ENCODE measurements at regions not wholly inside any gene's neighbourhood (a gene's known extent, or its start where the extent isn't known, plus 50 kb on each side); places are given as distances from the start of the nearest gene placed in this dataset.

- H3K27ac Mint-ChIP-seq: no peak overlapping the region
- Histone ChIP-seq H3K36me3 (ENCODE audit: insufficient read depth) (no peaks in the 10 kb centered on the region), H3K27ac (ENCODE audit: low read depth) (no peak overlapping the region), H3K27me3 (ENCODE audit: insufficient read depth) (no peaks in the 10 kb centered on the region), H3K79me2 (replicated peaks; ENCODE audit: insufficient read depth) (no peaks in the 10 kb centered on the region), H3K4me1 (ENCODE audit: insufficient read depth) (no peaks in the 10 kb centered on the region), H3K4me2 (no peak overlapping the region), H3K9me2 (ENCODE audit: insufficient read depth) (no peaks in the 10 kb centered on the region; the same call in 1 of the 2 replicates), H2AFZ (no peak overlapping the region), H4K20me1 (replicated peaks; ENCODE audit: insufficient read depth) (no peaks in the 10 kb centered on the region), H3F3A (replicated peaks; ENCODE audit: low read depth) (no peaks in the 10 kb centered on the region), H3K4me3 (no peak overlapping the region)
- H3K4me1 Mint-ChIP-seq: no peaks in the 10 kb centered on the region
- TF ChIP-seq NANOG (IDR thresholded peaks at IDR 0.05; ENCODE audit: borderline replicate concordance): no peak
- TF ChIP-seq ZNF114 (CRISPR knock-in tag; IDR thresholded peaks at IDR 0.05): no peak
- no peak for TF ChIP-seq POLR2AphosphoS5 (IDR thresholded peaks at IDR 0.05; ENCODE audit: low read depth)
- no peak for TF ChIP-seq EZH2 (IDR thresholded peaks at IDR 0.05; ENCODE audit: low read depth, unreplicated experiment)
- TF ChIP-seq STAT1 (IDR thresholded peaks at IDR 0.05; ENCODE audit: unreplicated experiment): no peak
- TF ChIP-seq ZNF462 (CRISPR knock-in tag; IDR thresholded peaks at IDR 0.05): no peak
- no peak for TF ChIP-seq ETS1 (IDR thresholded peaks at IDR 0.05)
- no peak for TF ChIP-seq REST (IDR thresholded peaks at IDR 0.05; ENCODE audit: unreplicated experiment)
- TF ChIP-seq EZH2phosphoT487 (IDR thresholded peaks at IDR 0.05; ENCODE audit: unreplicated experiment): no peak
- TF ChIP-seq CTCF (conservative IDR thresholded peaks at IDR 0.05; ENCODE audit: low read depth in 2 of 2): no peak
- no peak for TF ChIP-seq CREB1 (CRISPR knock-in tag; IDR thresholded peaks at IDR 0.05; ENCODE audit: low read depth)
- TF ChIP-seq ZNF331 (CRISPR knock-in tag; IDR thresholded peaks at IDR 0.05; ENCODE audit: low read depth): no peak
- no peak for TF ChIP-seq JUNB (IDR thresholded peaks at IDR 0.05; ENCODE audit: unreplicated experiment)
- no peak for DNase-seq (ENCODE audit: low spot score)
- peaks cover 7% of the 10 kb centered on the region for H3K27me3 Mint-ChIP-seq (ENCODE audit: insufficient read depth, low read depth, poor library complexity)
- no peak overlapping the region for H3K4me3 Mint-ChIP-seq
- H3K9me3 Mint-ChIP-seq: no peaks in the 10 kb centered on the region
- ATAC-seq: no peak
- H3K36me3 Mint-ChIP-seq (ENCODE audit: low read depth): no peaks in the 10 kb centered on the region
Measured at GRCh38 chr17:13421581-13422130, 180.1 kb downstream of the HS3ST3A1 start.
